Stimulated activated naive B cell treated with anti-CD40 and anti-IgM and Interleukin-4, amounts not matched to agents 10 μg/mL and 1 μg/mL and 100 μg/mL, for 72 hours (primary cell): ENCODE measurements at regions not wholly inside any gene's neighbourhood (a gene's known extent, or its start where the extent isn't known, plus 50 kb on each side); places are given as distances from the start of the nearest gene placed in this dataset.

Experiments
- ATAC-seq, 2 donors: fragments of 150-1000 bp; cut with Tn5 transposase; replicated peaks; 2 replicates each; pipeline ENCODE4 v1.10.0; 2021; ENCODE audit warnings: moderate library complexity in 1 of 2
- DNase-seq: peaks from one replicate; pipeline ENCODE4 v3.0.0; 2021
- H3K27ac Mint-ChIP-seq: one replicate; pipeline ENCODE4 v1.8.0; 2022; ENCODE audit warnings: mild to moderate bottlenecking, mixed read lengths
- H3K27me3 Mint-ChIP-seq, 2 donors: one replicate each; pipeline ENCODE4 v1.8.0; 2022; ENCODE audit warnings: mixed read lengths in 2 of 2
- H3K36me3 Mint-ChIP-seq, 2 donors: one replicate each; pipeline ENCODE4 v1.8.0; 2022; ENCODE audit warnings: mixed read lengths in 2 of 2, mild to moderate bottlenecking in 1 of 2
- H3K4me1 Mint-ChIP-seq, 2 donors: one replicate each; pipeline ENCODE4 v1.8.0; 2022; ENCODE audit warnings: mixed read lengths in 2 of 2, mild to moderate bottlenecking in 1 of 2
- H3K4me3 Mint-ChIP-seq, 2 donors: one replicate each; pipeline ENCODE4 v1.8.0; 2022; ENCODE audit warnings: mild to moderate bottlenecking in 2 of 2, mixed read lengths in 2 of 2, moderate library complexity in 1 of 2
- H3K9me3 Mint-ChIP-seq, 2 donors: one replicate each; pipeline ENCODE4 v1.8.0; 2022; ENCODE audit warnings: mixed read lengths in 2 of 2, mild to moderate bottlenecking in 1 of 2

DNA sequence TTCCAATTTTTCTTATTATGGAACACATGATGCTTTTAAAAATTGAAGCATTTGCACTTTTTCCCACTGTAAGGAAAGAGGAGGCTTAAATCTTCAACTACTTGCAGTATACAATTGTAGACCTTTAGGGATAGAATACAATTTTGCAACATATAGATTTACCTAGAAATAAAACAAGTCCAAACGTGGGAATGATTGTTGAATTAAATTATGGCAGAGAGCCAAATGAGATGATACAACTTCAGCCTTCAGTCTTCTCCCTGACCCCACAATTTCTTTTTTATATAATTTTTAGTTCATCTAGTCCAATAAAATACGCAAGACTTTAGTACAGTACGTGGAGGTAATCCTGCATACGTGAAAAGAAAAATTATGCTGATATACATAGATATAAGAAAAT lies 666.5 kb downstream of the SLC16A7 start:
- ATAC-seq (no peak), DNase-seq (no peak)
- H3K4me3 Mint-ChIP-seq: no peak overlapping the region
- no peak overlapping the region for H3K27ac Mint-ChIP-seq
- H3K4me1 Mint-ChIP-seq: no peaks in the 10 kb centered on the region
- no peaks in the 10 kb centered on the region for H3K36me3 Mint-ChIP-seq
- H3K9me3 Mint-ChIP-seq: peaks cover 3 to 4% of the 10 kb centered on the region in 2 donors
- H3K27me3 Mint-ChIP-seq: no peaks in the 10 kb centered on the region

DNA sequence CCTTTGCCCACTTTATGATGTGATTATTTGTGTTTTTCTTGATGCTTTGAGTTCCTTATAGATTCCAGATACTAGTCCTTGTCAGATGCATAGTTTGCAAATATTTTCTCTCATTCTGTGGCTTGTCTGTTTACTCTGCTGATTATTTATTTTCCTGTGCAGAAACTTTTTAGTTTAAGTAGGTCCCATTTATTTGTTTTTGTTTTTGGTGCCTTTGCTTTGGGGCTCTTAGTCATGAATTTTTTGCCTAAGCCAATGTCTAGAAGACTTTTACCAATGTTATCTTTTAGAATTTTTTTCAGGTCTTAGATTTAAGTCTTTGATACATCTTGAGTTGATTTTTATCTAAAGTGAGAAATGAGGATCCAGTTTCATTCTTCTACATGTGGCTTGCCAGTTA lies 667.3 kb downstream of the SLC16A7 start:
- DNase-seq (no peak), ATAC-seq (no peak)
- no peaks in the 10 kb centered on the region for H3K4me1 Mint-ChIP-seq
- H3K27me3 Mint-ChIP-seq: no peaks in the 10 kb centered on the region
- no peak overlapping the region for H3K27ac Mint-ChIP-seq
- peaks cover 3 to 4% of the 10 kb centered on the region in 2 donors for H3K9me3 Mint-ChIP-seq
- no peaks in the 10 kb centered on the region for H3K36me3 Mint-ChIP-seq
- H3K4me3 Mint-ChIP-seq: no peak overlapping the region

GRCh38 chr12:60263836-60264493 lies 668.1 kb downstream of the SLC16A7 start:
- Mint-ChIP-seq H3K4me3 (no peak overlapping the region), H3K4me1 (no peaks in the 10 kb centered on the region), H3K27ac (no peak overlapping the region), H3K36me3 (no peaks in the 10 kb centered on the region), H3K27me3 (no peaks in the 10 kb centered on the region), H3K9me3 (peaks cover 3 to 4% of the 10 kb centered on the region in 2 donors)
- DNase-seq (no peak), ATAC-seq (no peak)

DNA sequence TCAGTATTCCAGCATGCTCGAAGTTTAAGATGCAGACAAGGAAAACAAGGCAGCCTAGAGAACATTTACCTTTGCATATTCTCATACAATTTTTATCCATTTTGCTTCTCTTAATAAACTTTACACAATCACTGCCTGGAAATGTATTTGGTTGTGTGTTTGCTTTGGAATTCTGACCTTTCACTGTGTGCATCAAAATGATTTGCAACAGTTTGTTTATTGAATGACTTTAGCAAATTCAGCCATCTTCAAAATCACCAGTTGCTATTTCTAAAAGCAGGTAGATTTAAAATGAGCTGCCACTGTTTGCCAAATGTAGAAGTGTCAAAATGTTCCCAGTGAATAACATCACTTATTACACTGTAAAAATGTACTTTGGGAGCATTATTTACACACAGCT lies 669.9 kb downstream of the SLC16A7 start:
- no peak for DNase-seq
- peaks cover 4% of the 10 kb centered on the region in 2 donors for H3K9me3 Mint-ChIP-seq
- no peaks in the 10 kb centered on the region for H3K4me1 Mint-ChIP-seq
- no peak overlapping the region for H3K4me3 Mint-ChIP-seq
- no peak for ATAC-seq
- no peaks in the 10 kb centered on the region for H3K36me3 Mint-ChIP-seq
- H3K27ac Mint-ChIP-seq: no peak overlapping the region
- H3K27me3 Mint-ChIP-seq: no peaks in the 10 kb centered on the region

GRCh38 chr12:60266381-60266852 lies 670.6 kb downstream of the SLC16A7 start:
- Mint-ChIP-seq H3K9me3 (peaks cover 4% of the 10 kb centered on the region in 2 donors), H3K27me3 (no peaks in the 10 kb centered on the region), H3K36me3 (no peaks in the 10 kb centered on the region), H3K4me1 (no peaks in the 10 kb centered on the region), H3K27ac (no peak overlapping the region), H3K4me3 (no peak overlapping the region)
- ATAC-seq: no peak
- DNase-seq: no peak

GRCh38 chr12:60269611-60270269 lies 673.9 kb downstream of the SLC16A7 start:
- no peak overlapping the region for H3K27ac Mint-ChIP-seq
- no peaks in the 10 kb centered on the region for H3K36me3 Mint-ChIP-seq
- H3K9me3 Mint-ChIP-seq: peaks cover 0 to 3% of the 10 kb centered on the region in 2 donors
- no peaks in the 10 kb centered on the region for H3K4me1 Mint-ChIP-seq
- no peak overlapping the region for H3K4me3 Mint-ChIP-seq
- ATAC-seq: no peak
- no peaks in the 10 kb centered on the region for H3K27me3 Mint-ChIP-seq
- DNase-seq: no peak

DNA sequence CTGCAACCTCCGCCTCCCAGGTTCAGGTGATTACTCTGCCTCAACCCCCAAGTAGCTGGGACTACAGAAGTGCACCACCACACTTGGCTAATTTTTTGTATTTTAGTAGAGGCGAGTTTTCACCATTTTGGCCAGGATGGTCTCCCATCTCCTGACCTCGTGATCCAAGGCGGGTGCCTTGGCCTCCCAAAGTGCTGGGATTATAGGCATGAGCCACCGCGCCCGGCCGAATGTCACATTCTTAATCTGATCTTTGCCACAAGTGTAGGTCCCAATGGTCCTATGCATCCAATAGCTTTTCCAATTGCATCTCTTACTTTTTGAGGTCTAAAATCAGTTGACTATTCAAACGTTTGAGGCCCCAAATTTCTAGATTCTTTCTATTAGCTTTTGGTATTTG lies 676.0 kb downstream of the SLC16A7 start:
- Mint-ChIP-seq H3K4me1 (no peaks in the 10 kb centered on the region), H3K27ac (no peak overlapping the region), H3K27me3 (no peaks in the 10 kb centered on the region), H3K4me3 (no peak overlapping the region), H3K36me3 (no peaks in the 10 kb centered on the region), H3K9me3 (peaks cover 0 to 3% of the 10 kb centered on the region in 2 donors)
- DNase-seq: no peak
- no peak for ATAC-seq

DNA sequence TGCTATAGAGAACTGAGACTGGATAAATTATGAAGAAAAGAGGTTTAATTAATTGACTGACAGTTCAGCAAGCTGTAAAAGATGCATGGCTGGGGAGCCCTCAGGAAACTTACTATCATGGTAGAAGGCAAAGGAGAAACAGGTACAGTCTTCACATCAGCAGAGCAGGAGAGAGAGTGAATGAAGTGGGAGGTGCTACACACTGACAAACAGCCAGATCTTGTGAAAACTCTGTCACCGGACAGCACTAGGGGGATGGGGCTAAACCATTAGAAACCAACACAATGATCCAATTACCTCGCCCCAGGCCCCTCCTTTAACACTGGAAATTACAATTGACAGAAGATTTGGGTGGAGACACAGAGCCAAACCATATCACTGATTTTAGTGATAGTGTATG lies 682.4 kb downstream of the SLC16A7 start:
- no peak for ATAC-seq
- Mint-ChIP-seq H3K27ac (no peak overlapping the region), H3K27me3 (no peaks in the 10 kb centered on the region), H3K4me3 (no peak overlapping the region), H3K4me1 (no peaks in the 10 kb centered on the region), H3K9me3 (peaks cover 0 to 1% of the 10 kb centered on the region in 2 donors), H3K36me3 (no peaks in the 10 kb centered on the region)
- no peak for DNase-seq

DNA sequence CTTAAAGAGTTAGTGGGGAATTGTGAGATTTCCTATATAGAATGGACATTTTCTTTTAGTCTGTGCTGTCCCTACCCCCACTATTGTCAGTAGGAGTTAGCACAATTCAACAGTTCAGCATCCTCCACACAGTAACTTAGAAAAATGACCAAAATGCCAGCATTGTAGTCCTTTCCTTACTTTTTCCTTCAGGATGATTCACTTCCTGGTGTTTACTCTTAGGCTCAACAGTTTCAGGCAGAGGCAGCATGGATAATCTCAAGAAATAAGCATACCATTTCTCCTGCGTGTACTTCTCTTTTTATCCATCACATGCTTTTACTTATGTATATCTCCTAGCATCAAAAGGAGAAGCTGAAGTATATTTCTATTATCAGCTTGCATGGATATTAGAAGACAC lies 683.4 kb downstream of the SLC16A7 start:
- H3K27ac Mint-ChIP-seq: no peak overlapping the region
- ATAC-seq: no peak
- no peak for DNase-seq
- H3K4me3 Mint-ChIP-seq: no peak overlapping the region
- no peaks in the 10 kb centered on the region for H3K36me3 Mint-ChIP-seq
- no peaks in the 10 kb centered on the region for H3K4me1 Mint-ChIP-seq
- no peaks in the 10 kb centered on the region for H3K27me3 Mint-ChIP-seq
- no peaks in the 10 kb centered on the region for H3K9me3 Mint-ChIP-seq

- Mint-ChIP-seq H3K27me3 (no peaks in the 10 kb centered on the region), H3K27ac (no peak overlapping the region), H3K4me3 (no peak overlapping the region), H3K4me1 (no peaks in the 10 kb centered on the region), H3K9me3 (no peaks in the 10 kb centered on the region), H3K36me3 (no peaks in the 10 kb centered on the region)
- DNase-seq: no peak
- no peak for ATAC-seq
Observed at GRCh38 chr12:60281522-60281921, 685.7 kb downstream of the SLC16A7 start.

DNA sequence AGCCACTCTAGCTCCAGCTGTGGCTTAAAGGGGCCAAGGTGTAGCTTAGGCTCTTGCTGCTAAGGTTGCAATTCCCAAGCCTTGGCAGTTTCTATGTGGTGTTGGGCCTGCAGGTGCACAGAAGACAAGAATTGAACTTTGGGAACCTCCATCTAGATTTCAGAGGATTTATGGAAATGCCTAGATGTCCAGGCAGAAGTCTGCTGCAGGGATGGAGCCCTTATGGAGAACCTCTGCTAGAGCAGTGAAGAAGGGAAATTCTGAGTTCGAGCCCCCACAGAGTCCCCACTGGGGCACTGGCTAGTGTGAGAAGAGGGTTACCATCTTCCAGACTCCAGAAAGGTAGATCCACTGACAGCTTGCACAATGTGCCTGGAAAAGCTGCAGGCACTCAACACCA lies 694.7 kb downstream of the SLC16A7 start:
- Mint-ChIP-seq H3K4me3 (no peak overlapping the region), H3K27ac (no peak overlapping the region), H3K9me3 (peaks cover 7 to 11% of the 10 kb centered on the region in 2 donors), H3K4me1 (no peaks in the 10 kb centered on the region), H3K27me3 (no peaks in the 10 kb centered on the region), H3K36me3 (no peaks in the 10 kb centered on the region)
- DNase-seq (no peak), ATAC-seq (no peak)

GRCh38 chr12:60308366-60308991 lies 712.6 kb downstream of the SLC16A7 start:
- ATAC-seq: no peak
- no peak for DNase-seq
- no peaks in the 10 kb centered on the region for H3K9me3 Mint-ChIP-seq
- peaks cover 0 to 1% of the 10 kb centered on the region in 2 donors for H3K36me3 Mint-ChIP-seq
- no peak overlapping the region for H3K4me3 Mint-ChIP-seq
- H3K27me3 Mint-ChIP-seq: no peaks in the 10 kb centered on the region
- no peaks in the 10 kb centered on the region for H3K4me1 Mint-ChIP-seq
- no peak overlapping the region for H3K27ac Mint-ChIP-seq

DNA sequence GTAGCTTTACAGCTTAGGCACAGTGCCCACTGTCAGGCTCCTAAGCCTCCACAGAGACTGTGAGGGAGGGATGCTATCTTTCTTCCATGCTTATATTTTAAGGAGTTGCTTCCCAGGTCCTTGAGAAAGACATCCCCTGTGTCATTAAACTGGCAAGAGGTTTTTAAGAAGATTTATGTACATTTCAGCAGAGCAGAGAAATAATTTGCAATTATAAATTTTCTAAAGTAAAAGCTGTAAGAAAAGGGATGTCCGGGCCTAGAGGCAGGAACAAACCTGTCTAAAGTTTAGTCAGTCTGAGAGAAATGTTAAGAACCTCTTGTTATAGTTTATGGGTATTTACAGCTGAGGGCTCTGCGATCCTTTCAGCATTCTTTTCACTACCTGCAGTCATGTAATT lies 716.1 kb downstream of the SLC16A7 start:
- Mint-ChIP-seq H3K9me3 (peaks cover 0 to 3% of the 10 kb centered on the region in 2 donors), H3K27ac (no peak overlapping the region), H3K27me3 (no peaks in the 10 kb centered on the region), H3K36me3 (peaks cover 0 to 1% of the 10 kb centered on the region in 2 donors), H3K4me3 (no peak overlapping the region), H3K4me1 (no peaks in the 10 kb centered on the region)
- no peak for DNase-seq
- no peak for ATAC-seq

DNA sequence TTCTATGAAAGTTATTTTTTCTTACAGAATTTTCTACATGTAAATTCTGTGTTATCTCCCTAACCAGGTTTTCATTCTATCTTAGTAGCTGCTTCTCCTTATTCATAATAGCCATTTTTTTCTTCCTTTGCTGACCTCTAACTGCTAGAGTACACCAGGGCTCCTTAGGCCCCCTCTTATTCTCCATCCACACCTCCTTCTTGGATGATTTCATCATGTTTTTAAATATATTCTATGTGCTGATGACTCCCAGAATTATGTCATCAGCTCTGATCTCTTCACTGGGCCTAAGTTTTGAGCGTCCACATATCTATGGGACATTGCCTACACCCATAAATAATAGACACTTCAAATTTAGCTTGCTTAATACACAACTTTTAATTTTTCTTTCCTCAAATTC lies 721.5 kb downstream of the SLC16A7 start:
- no peaks in the 10 kb centered on the region for H3K27me3 Mint-ChIP-seq

DNA sequence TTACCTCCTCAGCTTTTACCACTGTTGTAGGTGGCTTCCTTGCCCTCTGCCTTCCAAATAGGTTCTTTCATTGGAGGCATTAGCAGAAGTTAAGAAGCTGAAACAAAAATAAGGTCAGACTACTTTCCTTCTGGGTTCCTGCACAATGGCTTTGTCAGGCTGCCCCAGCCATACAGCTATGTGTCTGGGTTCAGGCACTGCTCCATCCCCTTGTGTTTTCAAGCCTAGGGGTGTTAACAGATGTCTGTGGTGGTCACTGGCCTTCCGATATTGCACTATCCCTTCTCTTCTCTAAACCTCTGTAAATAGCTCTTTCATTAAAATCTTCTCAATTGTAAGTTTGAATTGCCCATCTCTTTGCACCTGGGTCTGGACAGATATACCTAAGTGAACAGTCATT lies 728.9 kb downstream of the SLC16A7 start:
- H3K27ac Mint-ChIP-seq: no peak overlapping the region
- no peaks in the 10 kb centered on the region for H3K4me1 Mint-ChIP-seq
- H3K4me3 Mint-ChIP-seq: no peak overlapping the region
- no peak for ATAC-seq
- no peak for DNase-seq
- no peaks in the 10 kb centered on the region for H3K36me3 Mint-ChIP-seq
- no peaks in the 10 kb centered on the region for H3K9me3 Mint-ChIP-seq
- no peaks in the 10 kb centered on the region for H3K27me3 Mint-ChIP-seq

More for the DNA sequence above, 721.5 kb downstream of the SLC16A7 start:
- no peaks in the 10 kb centered on the region for H3K36me3 Mint-ChIP-seq
- no peak overlapping the region for H3K27ac Mint-ChIP-seq
- no peak for DNase-seq
- no peak overlapping the region for H3K4me3 Mint-ChIP-seq
- peaks cover 0 to 3% of the 10 kb centered on the region in 2 donors for H3K9me3 Mint-ChIP-seq
- H3K4me1 Mint-ChIP-seq: no peaks in the 10 kb centered on the region
- ATAC-seq: no peak
